ENCODE measurements at regions not wholly inside any gene's neighbourhood (a gene's known extent, or its start where the extent isn't known, plus 50 kb on each side); places are given as distances from the start of the nearest gene placed in this dataset.

DNA sequence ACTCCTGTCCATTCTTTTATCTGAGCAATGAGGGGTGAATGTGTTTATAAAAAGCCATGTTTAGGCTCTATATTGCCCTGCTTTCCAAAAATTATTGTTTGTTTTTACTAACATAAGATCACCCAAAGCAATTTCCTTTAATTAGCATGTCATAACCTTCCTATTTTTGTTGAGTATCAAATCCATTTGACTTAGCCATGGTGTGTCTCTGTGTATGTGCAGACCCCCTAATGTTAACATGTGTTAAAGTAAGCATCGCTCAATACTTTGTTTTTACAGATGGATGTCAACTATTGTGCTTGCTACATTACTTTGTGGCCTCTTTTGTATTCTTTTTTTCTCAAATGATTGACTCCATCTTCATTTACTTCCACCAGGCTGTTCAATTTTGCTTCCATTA is 585.4 kb downstream of the USP25 start:
- H4K20me1 ChIP-seq (ENCODE audit: insufficient read depth, low read length) = no peaks in the 10 kb centered on the region
- H3K27ac ChIP-seq (ENCODE audit: low read depth, low read length) = no peak overlapping the region
- H2AFZ ChIP-seq (ENCODE audit: low read length) = no peak overlapping the region
- DNase-seq (ENCODE audit: insufficient read length, low spot score, missing footprints) = no peak
- no peaks in the 10 kb centered on the region for H3K27me3 ChIP-seq (ENCODE audit: insufficient read depth, low read length)
- H3K4me1 ChIP-seq (ENCODE audit: insufficient read depth, low read length) = no peaks in the 10 kb centered on the region
- no peak overlapping the region for H3K4me2 ChIP-seq (ENCODE audit: insufficient read depth, low read length)
- no peaks in the 10 kb centered on the region for H3K36me3 ChIP-seq (ENCODE audit: insufficient read depth, low read length)
- no peak overlapping the region for H3K4me3 ChIP-seq (ENCODE audit: insufficient read depth, low read length)
- no peak for TF ChIP-seq CTCF (IDR thresholded peaks at IDR 0.05; ENCODE audit: extremely low read depth, low read depth, low read length)
- no peaks in the 10 kb centered on the region for H3K79me2 ChIP-seq (ENCODE audit: insufficient read depth, low read length)
- H3K9me3 ChIP-seq (ENCODE audit: low read depth, low read length) = no peaks in the 10 kb centered on the region

DNA sequence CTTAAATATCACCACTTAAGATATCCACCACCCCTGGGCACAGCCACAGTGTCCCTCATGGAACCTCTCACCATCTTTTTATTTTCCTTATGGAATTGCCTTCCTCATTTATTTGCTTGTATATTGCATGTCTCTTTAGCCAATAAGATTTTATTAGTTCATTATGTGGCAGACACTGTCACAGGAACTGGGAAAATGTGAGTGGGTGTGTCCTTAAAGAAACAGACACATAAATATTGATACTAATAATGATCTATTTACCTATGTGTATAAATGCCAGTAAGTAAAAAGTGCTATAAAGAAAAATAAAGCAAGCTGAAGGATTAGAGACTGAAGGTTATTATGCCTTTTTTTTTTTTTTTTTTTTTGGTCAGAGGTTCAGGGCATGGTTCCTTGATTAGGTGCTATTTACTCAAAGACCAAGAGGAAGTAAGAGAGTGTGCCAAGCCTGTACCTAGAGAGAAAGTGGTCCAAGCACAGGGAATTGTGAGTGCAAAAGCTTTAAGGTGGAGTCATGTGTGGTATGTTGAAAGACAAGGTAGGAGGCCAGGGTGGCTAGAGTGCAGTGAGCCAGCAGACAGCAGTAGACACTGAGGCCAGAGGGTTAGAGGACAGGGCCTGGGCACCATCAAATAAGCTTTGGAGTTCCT is 589.0 kb downstream of the USP25 start:
- H3K4me1 ChIP-seq (ENCODE audit: insufficient read depth, low read length) = peaks cover 8% of the 10 kb centered on the region
- H3K27me3 ChIP-seq (ENCODE audit: insufficient read depth, low read length) = no peaks in the 10 kb centered on the region
- no peak for DNase-seq (ENCODE audit: insufficient read length, low spot score, missing footprints)
- no peak overlapping the region for H3K4me3 ChIP-seq (ENCODE audit: insufficient read depth, low read length)
- no peak for TF ChIP-seq CTCF (IDR thresholded peaks at IDR 0.05; ENCODE audit: extremely low read depth, low read depth, low read length)
- H3K4me2 ChIP-seq (ENCODE audit: insufficient read depth, low read length) = no peak overlapping the region
- H2AFZ ChIP-seq (ENCODE audit: low read length) = no peak overlapping the region
- H3K36me3 ChIP-seq (ENCODE audit: insufficient read depth, low read length) = no peaks in the 10 kb centered on the region
- H4K20me1 ChIP-seq (ENCODE audit: insufficient read depth, low read length) = no peaks in the 10 kb centered on the region
- no peak overlapping the region for H3K27ac ChIP-seq (ENCODE audit: low read depth, low read length)
- H3K9me3 ChIP-seq (ENCODE audit: low read depth, low read length) = no peaks in the 10 kb centered on the region
- no peaks in the 10 kb centered on the region for H3K79me2 ChIP-seq (ENCODE audit: insufficient read depth, low read length)

GRCh38 chr21:16320110-16320509 is 590.3 kb downstream of the USP25 start:
- Histone ChIP-seq H4K20me1 (ENCODE audit: insufficient read depth, low read length) (no peaks in the 10 kb centered on the region), H3K9me3 (ENCODE audit: low read depth, low read length) (no peaks in the 10 kb centered on the region), H3K4me1 (ENCODE audit: insufficient read depth, low read length) (peaks cover 14% of the 10 kb centered on the region), H2AFZ (ENCODE audit: low read length) (no peak overlapping the region), H3K79me2 (ENCODE audit: insufficient read depth, low read length) (no peaks in the 10 kb centered on the region), H3K27me3 (ENCODE audit: insufficient read depth, low read length) (no peaks in the 10 kb centered on the region), H3K27ac (ENCODE audit: low read depth, low read length) (no peak overlapping the region), H3K36me3 (ENCODE audit: insufficient read depth, low read length) (no peaks in the 10 kb centered on the region), H3K4me2 (ENCODE audit: insufficient read depth, low read length) (no peak overlapping the region), H3K4me3 (ENCODE audit: insufficient read depth, low read length) (no peak overlapping the region)
- no peak for DNase-seq (ENCODE audit: insufficient read length, low spot score, missing footprints)
- no peak for TF ChIP-seq CTCF (IDR thresholded peaks at IDR 0.05; ENCODE audit: extremely low read depth, low read depth, low read length)

DNA sequence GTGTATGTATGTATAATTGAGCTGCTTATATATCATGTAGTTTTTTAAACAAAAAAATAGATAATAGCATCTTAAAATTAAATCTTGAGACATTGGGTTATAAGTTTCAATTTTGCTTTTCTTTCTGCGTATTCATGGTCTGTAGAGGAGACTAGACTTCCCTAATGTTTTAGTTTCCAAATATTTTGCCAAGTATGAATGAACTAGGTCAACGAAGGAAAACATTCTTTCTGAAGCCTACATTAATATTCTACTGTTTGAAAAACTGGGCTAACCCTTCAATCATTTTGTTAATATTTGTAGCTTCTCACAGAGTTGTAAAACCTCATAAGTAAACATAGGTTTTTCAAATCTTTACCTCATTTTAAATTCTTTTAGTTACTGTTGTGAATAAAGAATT is 592.7 kb downstream of the USP25 start:
- no peaks in the 10 kb centered on the region for H3K79me2 ChIP-seq (ENCODE audit: insufficient read depth, low read length)
- H4K20me1 ChIP-seq (ENCODE audit: insufficient read depth, low read length) = no peaks in the 10 kb centered on the region
- no peaks in the 10 kb centered on the region for H3K9me3 ChIP-seq (ENCODE audit: low read depth, low read length)
- no peak for DNase-seq (ENCODE audit: insufficient read length, low spot score, missing footprints)
- no peaks in the 10 kb centered on the region for H3K36me3 ChIP-seq (ENCODE audit: insufficient read depth, low read length)
- no peak for TF ChIP-seq CTCF (IDR thresholded peaks at IDR 0.05; ENCODE audit: extremely low read depth, low read depth, low read length)
- H3K4me1 ChIP-seq (ENCODE audit: insufficient read depth, low read length) = peaks cover 14% of the 10 kb centered on the region
- H3K4me3 ChIP-seq (ENCODE audit: insufficient read depth, low read length) = no peak overlapping the region
- no peak overlapping the region for H3K4me2 ChIP-seq (ENCODE audit: insufficient read depth, low read length)
- H3K27me3 ChIP-seq (ENCODE audit: insufficient read depth, low read length) = no peaks in the 10 kb centered on the region
- H3K27ac ChIP-seq (ENCODE audit: low read depth, low read length) = no peak overlapping the region
- H2AFZ ChIP-seq (ENCODE audit: low read length) = no peak overlapping the region
